HG02642 (cell line): ENCODE measurements at regions not wholly inside any gene's neighbourhood (a gene's known extent, or its start where the extent isn't known, plus 50 kb on each side); places are given as distances from the start of the nearest gene placed in this dataset.

Source experiments
- ATAC-seq: cut with Tn5 transposase; IDR thresholded peaks from one replicate; pipeline ENCODE4 v1.9.1; 2021; ENCODE audit warnings: mild to moderate bottlenecking; ENCODE audit not compliant: unreplicated experiment, poor library complexity

DNA sequence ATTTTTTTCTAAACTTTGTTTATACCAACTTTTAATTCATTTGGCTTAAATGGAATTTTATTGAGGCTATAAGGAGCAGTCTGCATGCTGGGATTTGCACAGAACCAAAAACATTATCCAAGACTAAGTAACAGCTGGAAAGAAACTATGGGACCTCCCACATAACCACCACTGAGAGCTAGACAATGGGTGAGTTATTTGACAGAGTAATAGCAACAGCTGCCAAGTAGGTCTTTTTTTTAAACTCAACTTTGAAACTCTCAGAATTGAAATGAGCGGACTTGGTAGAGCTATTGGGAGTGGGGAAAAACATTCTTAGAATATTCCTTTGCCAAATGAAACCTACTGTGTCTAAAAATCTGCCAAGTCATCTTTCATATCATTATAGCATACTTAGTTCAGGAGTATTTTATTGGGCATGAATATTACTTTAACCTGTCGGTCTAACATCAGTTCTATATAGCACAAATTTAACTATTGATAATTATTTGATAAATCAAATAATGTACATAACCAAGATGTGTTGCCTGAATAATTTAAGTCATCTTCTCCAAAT is 1428.0 kb downstream of the PCDH7 start:
- no peak for ATAC-seq

DNA sequence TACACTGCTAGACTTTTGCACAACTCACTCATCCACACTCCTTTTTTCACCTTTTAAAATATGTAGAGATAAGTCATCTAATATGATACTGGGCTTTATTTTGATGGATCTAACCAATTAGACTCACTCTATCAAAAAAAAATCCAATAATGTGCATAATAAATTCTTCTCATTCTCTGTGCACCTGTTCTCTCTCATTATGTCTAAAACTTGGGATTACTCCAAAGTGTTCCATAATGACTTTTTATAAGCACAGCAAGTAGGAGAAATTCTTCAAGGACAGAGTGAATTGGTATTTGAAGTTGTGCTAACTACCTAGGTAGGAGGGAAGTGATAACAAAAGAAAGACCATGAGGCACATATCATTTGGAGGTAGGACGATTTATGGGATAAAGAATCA is 1438.8 kb downstream of the PCDH7 start:
- ATAC-seq = no peak

DNA sequence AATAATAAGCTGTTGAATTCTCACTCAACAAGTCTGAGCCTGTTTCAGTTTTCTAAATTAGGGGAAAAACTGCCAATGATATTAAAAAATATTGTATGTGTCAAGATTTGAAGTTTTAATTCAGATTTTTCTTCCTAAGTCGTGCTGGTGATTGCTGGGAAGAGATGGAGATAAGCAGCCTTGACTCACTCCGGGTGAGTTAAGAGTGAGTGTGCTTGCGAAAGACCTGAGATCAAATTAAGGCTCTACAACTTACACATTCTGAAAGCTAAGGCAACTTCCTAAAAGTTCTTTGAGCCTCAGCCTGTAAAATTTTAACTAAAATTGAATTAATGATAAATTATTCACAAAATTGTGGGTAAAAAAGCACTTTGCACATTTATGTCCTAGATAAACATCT is 1441.2 kb downstream of the PCDH7 start:
- no peak for ATAC-seq

DNA sequence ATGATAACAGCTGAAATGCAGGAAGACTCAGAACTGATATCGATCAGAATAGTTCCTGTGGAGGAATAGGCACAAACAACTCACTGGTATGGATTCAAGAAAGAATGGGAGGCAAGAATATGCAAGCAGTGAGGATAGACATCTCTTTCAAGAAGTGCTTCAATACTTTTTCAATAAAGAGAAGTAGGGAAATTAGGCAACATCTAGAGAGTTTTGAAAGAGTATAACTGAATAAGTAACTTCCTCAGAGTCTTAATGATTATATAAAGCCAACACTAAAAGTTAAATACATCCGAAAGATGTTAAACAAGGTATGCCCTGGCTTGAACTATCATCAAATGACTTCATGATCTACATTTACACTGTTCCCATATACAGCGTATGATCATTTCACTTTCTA is 1443.0 kb downstream of the PCDH7 start:
- no peak for ATAC-seq

DNA sequence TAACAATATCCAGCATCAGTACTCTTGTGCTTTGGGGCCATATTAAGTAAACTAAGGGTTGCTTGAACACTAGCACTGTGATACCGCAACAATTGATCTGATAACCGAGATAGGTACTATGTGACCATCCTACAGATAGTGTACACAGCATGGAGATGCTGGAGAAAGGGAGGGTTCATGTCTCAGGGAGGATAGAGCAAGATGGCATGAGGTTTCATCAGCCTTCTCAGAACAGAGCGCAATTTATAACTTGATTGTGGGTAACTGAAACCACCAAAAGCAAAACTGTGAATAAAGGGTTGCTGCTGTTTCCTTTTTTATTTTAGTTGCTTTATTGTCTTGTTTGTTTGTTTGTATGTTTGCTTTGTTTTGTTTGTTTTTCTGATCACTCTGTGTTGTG is 1449.7 kb downstream of the PCDH7 start:
- ATAC-seq = no peak

DNA sequence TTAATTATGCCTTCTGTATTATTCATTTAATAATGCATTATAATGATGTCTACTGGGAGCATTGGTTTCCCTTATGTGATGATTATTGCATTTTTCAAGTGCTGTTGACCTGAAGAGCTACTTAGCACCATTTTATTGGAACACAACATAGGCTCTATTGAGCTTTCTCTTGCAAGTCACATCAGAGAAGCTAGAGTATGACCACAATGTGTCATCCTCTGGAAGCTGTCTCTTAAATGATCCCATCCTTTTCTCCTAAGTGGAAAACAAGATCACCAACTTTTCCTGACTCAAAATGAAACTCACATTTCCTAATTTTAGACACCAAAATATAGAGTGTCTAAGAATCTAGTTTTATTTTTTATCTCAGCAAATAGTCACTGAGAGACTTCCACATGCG is 1451.9 kb downstream of the PCDH7 start:
- ATAC-seq = no peak

DNA sequence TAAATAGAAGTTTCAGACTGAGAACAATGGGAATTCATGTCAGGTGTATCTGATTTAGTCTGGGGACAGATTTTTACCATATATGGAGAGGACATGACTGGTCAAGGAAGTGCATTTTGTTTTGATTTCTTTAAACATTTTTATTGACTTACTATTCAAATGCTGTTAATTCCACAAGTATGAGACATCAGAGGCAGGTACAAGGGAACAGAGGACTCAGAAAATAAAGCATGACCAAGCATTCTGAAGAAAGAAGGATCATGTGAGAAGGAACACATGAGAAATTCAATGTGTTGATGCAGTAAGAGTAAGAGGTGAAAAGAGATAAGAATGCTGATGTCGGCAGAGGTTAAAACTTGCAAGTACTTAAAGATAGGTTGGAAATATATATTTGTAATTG is 1452.6 kb downstream of the PCDH7 start:
- ATAC-seq = no peak

DNA sequence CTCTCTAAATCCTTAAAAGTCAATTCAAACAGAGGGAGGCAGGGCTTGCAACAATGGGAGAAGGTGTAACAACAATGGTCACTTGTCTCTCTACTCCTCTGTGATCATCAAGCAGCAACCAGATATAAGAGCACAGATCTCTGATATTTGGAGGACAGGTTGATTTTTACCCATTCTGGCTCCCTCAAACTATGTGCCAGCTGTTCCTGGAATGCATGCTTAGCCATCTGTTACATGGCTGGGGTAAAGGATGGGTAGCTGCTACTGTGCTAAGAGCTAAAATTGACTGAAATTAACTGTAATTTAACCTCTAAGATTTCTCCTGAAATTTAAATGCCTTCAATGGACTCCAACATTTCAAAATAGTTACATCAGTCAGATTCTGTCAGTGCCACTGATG is 1459.9 kb downstream of the PCDH7 start:
- no peak for ATAC-seq

DNA sequence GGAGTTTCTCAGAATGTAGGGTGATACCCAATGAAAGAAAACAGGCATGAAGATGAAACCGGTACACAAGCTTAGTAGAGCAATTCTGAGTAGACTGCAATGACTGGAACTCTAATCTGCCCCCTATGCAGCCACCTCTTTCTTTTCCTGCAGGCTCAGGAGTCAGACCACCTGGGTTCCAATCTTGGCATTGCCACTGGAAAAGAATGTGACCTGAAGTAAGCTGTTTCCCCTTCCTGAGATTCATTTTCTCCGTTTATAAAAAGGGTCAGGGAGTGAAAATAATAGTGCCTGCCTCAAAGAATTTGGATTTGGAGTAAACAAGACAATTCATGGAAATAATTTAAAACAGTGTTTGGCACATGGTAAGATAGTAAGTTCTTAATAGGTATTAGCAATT is 1464.0 kb downstream of the PCDH7 start:
- ATAC-seq = no peak

DNA sequence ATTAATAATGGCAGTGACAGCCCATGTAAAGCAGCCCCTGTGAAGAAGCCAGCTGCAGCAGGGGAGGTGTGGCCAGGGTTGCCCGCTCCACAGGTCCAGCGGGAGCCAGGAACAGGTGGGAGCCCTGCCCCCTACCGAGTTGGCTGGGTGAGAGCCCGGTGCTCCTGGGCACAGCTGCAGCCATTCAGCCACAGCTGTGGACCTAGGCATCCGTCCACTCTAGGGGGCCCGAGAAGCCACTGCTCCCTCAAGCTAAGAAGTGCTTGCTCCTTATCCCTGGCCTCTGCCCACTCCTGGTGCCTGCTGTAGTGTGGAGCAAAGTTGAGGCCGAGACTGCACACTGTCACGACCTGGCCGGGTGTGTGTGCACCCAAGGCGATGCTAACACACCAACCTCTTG is 1469.0 kb downstream of the PCDH7 start:
- ATAC-seq = no peak

DNA sequence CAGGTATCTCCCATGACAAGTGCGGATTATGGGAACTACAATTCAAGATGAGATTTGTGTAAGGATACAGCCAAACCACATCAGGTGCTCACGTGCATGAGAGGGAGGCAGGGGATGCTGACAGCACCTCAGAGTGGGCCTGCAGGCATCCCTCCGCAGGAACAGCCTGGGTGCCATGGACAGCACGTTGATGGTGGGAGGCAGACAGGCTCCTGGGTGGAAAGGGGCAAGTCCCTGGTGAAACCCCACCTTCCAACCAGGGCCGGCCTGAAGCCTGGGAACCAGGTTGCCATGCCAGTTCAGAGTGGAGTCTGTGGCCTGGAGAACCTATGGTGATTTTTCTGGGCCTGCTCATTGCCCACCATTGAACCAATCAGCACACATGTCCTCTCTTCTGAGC is 1469.6 kb downstream of the PCDH7 start:
- no peak for ATAC-seq

DNA sequence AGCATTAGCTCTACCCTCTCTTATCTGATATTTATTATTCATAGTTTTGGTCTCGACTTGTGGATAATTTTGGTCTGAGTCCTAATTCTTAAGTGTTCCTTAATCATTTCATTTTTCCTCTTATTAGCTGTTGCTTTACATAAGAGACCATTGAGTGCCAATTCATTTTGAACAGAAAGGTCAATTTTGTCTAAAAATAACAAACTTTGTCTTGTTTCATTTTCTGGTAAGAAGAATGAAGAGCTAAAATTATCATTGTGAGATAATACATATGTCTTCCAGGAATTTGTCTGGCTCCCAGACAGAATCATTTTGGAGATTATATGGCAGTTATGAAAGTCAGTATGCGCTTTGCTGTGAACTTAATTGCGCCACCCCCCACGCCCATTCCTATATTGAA is 1471.8 kb downstream of the PCDH7 start:
- ATAC-seq = no peak

DNA sequence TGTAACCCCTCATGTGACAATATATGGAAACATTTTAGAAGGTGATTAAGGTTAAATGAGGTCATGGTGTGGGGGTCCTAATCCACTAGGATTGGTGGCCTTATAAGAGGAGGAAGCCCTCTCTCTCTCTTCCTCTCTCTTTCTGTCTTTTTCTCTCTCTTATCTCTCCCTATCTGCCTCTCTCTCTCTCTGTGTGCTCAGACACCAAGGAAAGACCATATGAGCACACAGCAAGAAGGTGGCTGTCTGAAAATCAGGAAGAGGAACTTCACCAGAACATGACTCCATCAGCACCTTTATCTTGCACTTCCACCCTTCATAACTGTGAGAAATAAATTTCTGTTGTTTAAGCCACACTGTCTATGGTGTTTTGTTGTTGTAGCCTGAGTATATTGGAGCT is 1472.2 kb downstream of the PCDH7 start:
- ATAC-seq = no peak

DNA sequence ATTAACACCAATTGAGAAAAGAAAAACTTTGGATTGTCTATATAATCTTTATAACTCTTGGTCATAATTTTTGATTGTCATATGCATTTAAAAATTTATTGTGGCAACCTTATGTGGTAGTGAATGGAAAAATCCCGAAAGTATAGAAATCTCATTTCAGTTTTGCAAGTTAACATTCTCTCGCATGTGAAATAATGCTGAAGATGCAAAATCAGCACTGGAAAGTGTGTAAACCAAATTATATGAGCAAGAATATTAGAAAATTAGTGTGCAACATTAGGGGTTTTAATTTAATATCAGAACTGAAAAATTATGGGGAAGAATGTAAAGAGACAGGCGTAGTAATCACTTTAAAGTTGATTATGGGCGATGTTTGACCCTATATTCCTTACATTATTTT is 1472.8 kb downstream of the PCDH7 start:
- no peak for ATAC-seq

DNA sequence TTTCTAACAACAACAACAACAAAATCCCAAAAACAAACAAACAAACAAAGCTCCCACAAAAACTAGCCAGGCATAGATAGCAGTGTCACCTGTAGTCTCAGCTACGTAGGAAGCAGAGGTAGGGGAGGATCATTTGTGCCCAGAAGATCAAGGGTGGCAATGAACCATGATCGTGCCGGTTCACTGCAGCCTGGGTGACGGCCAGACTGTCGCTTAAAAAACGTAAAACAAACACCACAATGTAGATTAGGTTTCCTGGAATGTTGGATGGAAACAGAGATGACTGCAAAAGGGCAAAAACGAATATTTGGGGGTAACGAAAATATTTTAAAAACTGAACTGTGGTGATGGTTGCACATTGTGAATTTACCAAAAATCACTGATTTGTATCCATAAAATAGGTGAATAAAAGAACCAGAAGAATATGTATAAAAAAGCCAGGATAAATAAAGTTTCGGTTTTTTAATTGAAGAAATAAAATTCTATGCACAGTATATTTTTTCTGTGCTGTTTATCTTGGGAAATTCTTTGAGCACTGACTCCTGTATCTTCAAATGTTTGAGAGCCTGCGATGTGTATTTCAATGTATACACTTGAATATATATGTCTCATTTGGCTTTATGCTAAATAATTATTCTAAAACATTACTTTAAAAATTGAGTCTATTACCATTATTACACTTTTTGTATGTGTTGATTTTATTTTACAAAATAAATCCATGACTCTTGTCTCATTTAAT is 1477.0 kb downstream of the PCDH7 start:
- no peak for ATAC-seq

DNA sequence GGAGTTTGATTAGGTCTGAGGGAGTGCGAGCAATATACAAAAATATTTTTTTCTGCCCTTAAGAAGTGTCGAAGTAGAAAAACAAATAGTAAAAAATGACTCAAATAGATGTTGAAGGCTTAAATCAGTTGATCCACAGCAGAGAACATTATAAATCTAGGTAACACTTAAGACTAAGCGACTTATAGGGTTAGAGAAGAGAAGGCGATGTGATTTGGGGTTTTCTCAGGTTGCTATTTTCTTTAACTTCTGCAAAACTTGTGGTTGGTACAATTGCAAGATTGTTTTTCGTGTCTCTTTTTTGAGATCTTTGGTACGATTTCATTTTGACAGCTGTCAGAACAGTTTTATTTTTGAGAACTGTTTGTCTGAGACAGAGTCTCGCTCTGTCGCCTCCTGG is 1479.5 kb downstream of the PCDH7 start:
- ATAC-seq = no peak

DNA sequence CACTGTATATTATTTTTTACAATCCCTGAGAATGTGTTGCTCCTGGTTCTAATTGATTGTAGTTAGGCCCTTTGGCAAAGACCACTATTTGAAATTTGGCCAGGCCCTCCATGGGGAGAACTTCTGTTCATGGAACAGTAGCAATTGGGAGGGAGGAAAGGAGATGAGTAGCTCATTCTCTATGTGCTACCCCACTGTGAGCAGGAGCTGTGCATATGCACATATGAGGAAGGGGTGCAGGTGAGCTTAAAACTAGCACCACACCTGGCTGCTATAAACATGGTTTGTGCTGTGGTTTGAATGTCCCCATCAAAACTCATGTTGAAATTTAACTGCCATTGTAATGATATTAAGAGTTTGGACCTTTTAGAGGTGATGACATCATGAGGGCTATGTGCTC is 1483.2 kb downstream of the PCDH7 start:
- ATAC-seq = no peak

DNA sequence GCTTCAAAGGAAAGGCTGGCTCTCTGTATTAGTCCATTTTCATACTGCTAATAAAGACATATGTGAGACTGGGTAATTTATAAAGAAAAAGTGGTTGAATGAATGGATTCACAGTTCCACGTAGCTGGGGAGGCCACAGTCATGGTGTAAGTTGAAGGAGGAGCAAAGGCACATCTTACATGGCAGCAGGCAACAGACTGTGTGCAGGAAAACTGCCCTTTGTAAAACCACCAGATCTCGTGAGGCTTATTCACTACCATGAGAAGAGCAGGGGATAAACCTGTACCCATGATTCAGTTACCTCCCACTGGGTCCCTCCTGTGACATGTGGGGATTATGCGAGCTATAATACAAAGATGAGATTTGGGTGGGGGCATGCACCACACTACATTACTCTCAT is 1486.6 kb downstream of the PCDH7 start:
- ATAC-seq = no peak

DNA sequence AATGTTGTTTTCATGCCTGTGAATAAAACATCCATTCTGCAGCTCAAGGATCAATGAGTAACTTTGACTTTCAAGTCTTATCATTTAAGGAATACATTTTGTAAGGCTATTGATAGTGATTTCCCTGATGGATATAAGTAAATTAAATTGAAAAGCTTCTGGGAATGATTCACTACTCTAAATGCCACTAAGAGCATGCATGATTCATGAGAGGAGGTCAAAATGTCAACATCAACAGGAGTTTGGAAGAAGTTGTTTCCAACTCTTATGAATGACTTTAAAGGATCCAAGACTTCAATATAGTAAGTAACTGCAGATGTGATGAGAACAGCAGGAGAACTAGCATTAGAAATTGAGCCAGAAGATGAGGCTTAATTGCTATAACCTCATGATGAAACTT is 1487.3 kb downstream of the PCDH7 start:
- ATAC-seq = no peak

DNA sequence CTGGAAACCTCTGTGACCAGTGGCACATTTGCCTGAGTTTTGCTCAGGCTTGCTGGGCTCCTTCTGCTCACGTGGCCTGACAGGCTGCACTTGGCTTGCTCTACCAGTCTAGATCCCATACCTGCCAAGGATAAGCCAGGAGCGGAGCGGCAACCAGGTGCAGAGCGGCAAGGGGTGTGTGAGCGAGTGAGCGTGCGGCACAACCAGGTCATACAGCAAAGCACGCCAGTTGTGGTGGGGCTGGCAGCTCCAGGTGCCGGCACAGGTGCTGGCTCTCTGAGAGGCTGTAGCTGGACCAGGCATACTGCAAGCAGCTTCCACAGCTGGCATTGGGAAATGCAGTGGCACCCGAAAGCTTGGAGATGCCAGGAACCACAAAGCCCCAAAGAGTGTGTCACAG is 1495.1 kb downstream of the PCDH7 start:
- no peak for ATAC-seq

DNA sequence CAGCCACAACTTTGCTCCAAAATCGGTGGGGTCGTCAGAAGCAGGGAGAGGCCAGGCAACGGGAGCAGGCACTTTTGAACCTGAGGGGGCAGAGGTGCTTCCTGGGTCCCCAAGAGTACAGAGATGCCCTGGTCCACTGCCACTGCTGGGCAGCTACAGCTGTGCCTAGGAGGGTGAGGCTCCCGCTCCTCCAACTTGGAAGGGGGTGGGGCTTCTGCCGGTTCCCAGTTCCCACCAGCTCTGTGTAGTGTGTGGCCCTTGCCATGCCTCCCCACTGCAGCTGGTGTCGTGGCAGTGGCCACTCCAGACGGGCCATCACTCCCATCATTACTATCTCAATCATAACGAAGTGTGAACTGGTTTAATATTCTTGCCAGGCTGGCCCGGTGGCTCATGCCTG is 1496.3 kb downstream of the PCDH7 start:
- no peak for ATAC-seq

DNA sequence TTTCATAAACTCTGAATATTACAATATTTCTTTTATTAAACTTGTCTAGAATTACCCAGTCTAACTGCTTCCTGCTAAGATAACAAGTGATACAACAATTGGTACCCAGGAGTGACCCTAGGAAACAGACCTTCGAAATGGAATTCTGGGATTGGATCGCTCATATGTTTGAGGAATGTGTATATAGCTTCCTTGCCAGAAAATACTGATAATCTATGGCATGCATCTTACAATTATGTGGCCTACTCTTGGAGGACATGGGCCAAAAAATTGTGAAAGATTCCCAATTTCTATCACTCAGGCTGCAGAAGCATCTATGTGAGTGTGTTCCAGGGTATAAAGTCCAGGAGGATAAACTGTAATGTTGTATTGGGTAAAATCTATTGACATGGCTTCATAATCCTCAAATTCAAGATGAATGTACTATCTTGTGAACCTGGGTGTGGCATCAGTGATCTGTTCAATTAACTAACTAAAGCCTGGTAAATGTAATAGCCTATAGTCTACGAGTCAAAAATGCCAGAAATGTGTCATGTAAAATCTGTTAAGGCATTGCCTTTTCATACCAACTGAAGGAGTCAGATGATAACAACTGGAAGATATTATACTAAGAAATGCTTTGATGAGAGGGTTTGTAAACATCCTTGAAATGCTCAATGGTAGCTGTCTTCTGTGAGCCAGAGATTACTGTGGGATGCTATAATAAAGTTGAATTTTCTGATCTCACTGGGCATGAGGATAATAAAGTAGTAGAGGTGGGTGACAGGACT is 1499.3 kb downstream of the PCDH7 start:
- no peak for ATAC-seq
